ENCODE measurements at regions not wholly inside any gene's neighbourhood (a gene's known extent, or its start where the extent isn't known, plus 50 kb on each side); places are given as distances from the start of the nearest gene placed in this dataset.

DNA sequence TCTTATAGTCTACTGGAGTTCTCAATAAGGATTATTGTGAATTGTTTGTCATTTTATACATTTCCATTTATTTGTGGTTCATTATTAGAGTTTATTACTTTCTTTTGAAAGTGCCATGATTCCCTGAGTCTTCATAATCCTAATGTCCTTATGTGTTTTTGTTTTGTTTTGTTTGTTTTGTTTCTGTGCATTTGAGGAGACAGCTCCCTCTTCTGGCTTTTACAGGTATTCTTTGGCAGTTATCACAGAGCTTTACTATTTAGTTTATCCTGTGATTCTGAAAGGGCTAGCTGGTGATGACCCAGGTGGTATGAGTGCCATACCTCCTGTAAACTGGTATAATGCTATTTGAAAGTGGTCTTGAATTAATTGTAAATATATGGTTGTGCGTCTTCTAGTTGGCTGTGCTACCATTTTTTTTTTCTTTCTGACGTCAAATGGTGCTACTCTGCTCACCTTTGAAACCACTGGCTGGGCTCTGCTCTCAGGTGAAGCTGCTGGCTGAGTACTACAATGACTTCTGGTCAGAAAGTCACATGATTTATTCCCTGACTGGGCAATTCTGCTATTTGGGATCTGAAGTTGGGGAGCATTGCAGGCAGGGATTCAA, 751.2 kb downstream of the JRKL start:
- no peaks in the 10 kb centered on the region for H4K20me1 ChIP-seq (ENCODE audit: control insufficient read depth, insufficient read depth, low read depth, low read length)
- no peaks in the 10 kb centered on the region for H3K27me3 ChIP-seq (ENCODE audit: control insufficient read depth, low read length)
- H3K9me2 ChIP-seq (replicated peaks; ENCODE audit: control insufficient read depth, low read length), result no peaks in the 10 kb centered on the region
- no peak overlapping the region for H3K4me3 ChIP-seq (ENCODE audit: low read length)
- no peaks in the 10 kb centered on the region for H3K79me2 ChIP-seq (ENCODE audit: control insufficient read depth, low read length)
- no peak for TF ChIP-seq EZH2phosphoT487 (IDR thresholded peaks at IDR 0.05; ENCODE audit: borderline replicate concordance, low read length)
- TF ChIP-seq, protein P1, sequence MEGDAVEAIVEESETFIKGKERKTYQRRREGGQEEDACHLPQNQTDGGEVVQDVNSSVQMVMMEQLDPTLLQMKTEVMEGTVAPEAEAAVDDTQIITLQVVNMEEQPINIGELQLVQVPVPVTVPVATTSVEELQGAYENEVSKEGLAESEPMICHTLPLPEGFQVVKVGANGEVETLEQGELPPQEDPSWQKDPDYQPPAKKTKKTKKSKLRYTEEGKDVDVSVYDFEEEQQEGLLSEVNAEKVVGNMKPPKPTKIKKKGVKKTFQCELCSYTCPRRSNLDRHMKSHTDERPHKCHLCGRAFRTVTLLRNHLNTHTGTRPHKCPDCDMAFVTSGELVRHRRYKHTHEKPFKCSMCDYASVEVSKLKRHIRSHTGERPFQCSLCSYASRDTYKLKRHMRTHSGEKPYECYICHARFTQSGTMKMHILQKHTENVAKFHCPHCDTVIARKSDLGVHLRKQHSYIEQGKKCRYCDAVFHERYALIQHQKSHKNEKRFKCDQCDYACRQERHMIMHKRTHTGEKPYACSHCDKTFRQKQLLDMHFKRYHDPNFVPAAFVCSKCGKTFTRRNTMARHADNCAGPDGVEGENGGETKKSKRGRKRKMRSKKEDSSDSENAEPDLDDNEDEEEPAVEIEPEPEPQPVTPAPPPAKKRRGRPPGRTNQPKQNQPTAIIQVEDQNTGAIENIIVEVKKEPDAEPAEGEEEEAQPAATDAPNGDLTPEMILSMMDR (IDR thresholded peaks at IDR 0.05; ENCODE audit: low read depth, low read length, poor library complexity, severe bottlenecking), result peak; percentile 60
- H3F3A ChIP-seq (ENCODE audit: control insufficient read depth, insufficient read depth), result no peaks in the 10 kb centered on the region
- no peaks in the 10 kb centered on the region for H3K36me3 ChIP-seq (ENCODE audit: control insufficient read depth, low read length)
- H3K27ac ChIP-seq (ENCODE audit: low read depth, low read length), result no peak overlapping the region
- no peak overlapping the region for H3K4me2 ChIP-seq (ENCODE audit: low read length)
- H3K9me3 ChIP-seq (ENCODE audit: control insufficient read depth, insufficient read depth, low read length), result no peaks in the 10 kb centered on the region
- no peaks in the 10 kb centered on the region for H3K4me1 ChIP-seq (ENCODE audit: control insufficient read depth, low read length)

DNA sequence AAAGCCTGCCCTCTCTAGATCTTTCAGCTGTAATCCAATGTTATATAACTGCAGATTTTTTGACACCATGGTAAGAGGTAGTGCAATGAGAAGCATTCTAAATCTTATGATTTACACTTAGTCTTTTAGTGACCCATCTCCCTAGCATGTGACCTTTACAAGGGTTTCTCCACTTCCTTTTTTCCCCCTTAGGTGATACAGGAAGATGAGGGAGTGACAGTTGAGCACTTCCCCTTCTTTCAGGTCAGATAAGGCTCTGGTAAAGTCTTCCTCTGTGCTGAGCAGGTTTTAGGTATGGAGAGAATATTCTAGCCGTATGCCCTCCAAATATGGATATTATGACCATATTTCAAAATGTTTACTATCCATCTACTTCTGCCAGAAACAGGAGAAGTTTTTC, 753.6 kb downstream of the JRKL start:
- Histone ChIP-seq H3K9me3 (ENCODE audit: control insufficient read depth, insufficient read depth, low read length) (no peaks in the 10 kb centered on the region), H3K79me2 (ENCODE audit: control insufficient read depth, low read length) (no peaks in the 10 kb centered on the region), H3F3A (ENCODE audit: control insufficient read depth, insufficient read depth) (no peaks in the 10 kb centered on the region)

DNA sequence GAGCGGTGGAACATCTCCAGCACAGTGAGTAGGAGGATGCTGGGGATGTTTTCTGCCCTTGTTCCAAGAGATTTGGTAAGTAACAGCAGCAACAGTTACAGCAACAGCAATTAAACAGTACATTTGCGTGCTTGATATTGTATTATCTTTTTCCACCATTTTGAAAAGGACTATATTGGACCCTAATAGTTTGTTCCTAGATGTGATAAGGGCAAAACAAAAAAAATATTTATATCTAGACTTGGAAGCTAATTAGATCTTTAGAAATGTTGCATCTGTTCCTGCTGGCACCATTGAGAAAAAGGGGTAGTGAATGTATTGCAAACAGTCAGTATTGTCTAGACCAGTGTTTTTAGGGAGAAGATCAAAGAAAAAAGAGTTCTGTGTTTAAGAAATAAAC, 759.9 kb downstream of the JRKL start:
- TF ChIP-seq, protein P1 (IDR thresholded peaks at IDR 0.05; ENCODE audit: low read depth, low read length, poor library complexity, severe bottlenecking), result no peak
- no peak for TF ChIP-seq EZH2phosphoT487 (IDR thresholded peaks at IDR 0.05; ENCODE audit: borderline replicate concordance, low read length)
- Histone ChIP-seq H3K4me1 (ENCODE audit: control insufficient read depth, low read length) (no peaks in the 10 kb centered on the region), H3K9me3 (ENCODE audit: control insufficient read depth, insufficient read depth, low read length) (no peaks in the 10 kb centered on the region), H4K20me1 (ENCODE audit: control insufficient read depth, insufficient read depth, low read depth, low read length) (no peaks in the 10 kb centered on the region), H3K27ac (ENCODE audit: low read depth, low read length) (no peak overlapping the region), H3K36me3 (ENCODE audit: control insufficient read depth, low read length) (no peaks in the 10 kb centered on the region), H3K79me2 (ENCODE audit: control insufficient read depth, low read length) (no peaks in the 10 kb centered on the region), H3K9me2 (replicated peaks; ENCODE audit: control insufficient read depth, low read length) (no peaks in the 10 kb centered on the region), H3F3A (ENCODE audit: control insufficient read depth, insufficient read depth) (no peaks in the 10 kb centered on the region), H3K4me2 (ENCODE audit: low read length) (no peak overlapping the region), H3K4me3 (ENCODE audit: low read length) (no peak overlapping the region), H3K27me3 (ENCODE audit: control insufficient read depth, low read length) (no peaks in the 10 kb centered on the region)

More for the DNA sequence above, 753.6 kb downstream of the JRKL start:
- H3K27me3 ChIP-seq (ENCODE audit: control insufficient read depth, low read length), result no peaks in the 10 kb centered on the region
- H3K36me3 ChIP-seq (ENCODE audit: control insufficient read depth, low read length), result no peaks in the 10 kb centered on the region
- TF ChIP-seq EZH2phosphoT487 (IDR thresholded peaks at IDR 0.05; ENCODE audit: borderline replicate concordance, low read length), result no peak
- no peaks in the 10 kb centered on the region for H4K20me1 ChIP-seq (ENCODE audit: control insufficient read depth, insufficient read depth, low read depth, low read length)
- no peak overlapping the region for H3K4me2 ChIP-seq (ENCODE audit: low read length)
- H3K4me3 ChIP-seq (ENCODE audit: low read length), result no peak overlapping the region
- H3K27ac ChIP-seq (ENCODE audit: low read depth, low read length), result no peak overlapping the region
- no peaks in the 10 kb centered on the region for H3K4me1 ChIP-seq (ENCODE audit: control insufficient read depth, low read length)
- H3K9me2 ChIP-seq (replicated peaks; ENCODE audit: control insufficient read depth, low read length), result no peaks in the 10 kb centered on the region

DNA sequence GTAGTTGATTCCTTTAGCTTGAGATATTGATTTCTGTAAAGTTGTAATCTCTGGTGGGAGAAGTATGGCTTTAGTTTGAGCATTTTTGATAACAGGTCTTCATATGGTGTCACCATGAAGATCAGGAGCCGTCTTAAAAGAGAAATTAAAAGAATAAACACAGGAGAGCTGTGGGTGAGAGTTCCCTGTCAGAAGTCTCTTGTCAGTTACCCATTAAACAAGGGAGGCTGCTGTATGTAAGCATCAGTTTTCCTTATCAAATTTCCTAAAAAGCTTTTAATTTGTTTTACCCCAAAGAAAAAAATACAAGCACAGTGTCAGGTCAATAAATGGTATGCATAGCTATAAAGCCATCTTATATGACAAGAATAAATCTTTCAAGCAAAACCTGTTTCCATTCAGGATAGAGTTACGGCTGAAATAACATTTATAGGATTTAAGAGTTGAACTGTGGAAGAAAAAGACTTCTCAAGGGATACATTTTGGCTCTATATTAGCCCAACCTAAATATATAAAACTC, 767.5 kb downstream of the JRKL start:
- H3K4me1 ChIP-seq (ENCODE audit: control insufficient read depth, low read length), result no peaks in the 10 kb centered on the region
- no peak overlapping the region for H3K4me2 ChIP-seq (ENCODE audit: low read length)
- no peaks in the 10 kb centered on the region for H3K79me2 ChIP-seq (ENCODE audit: control insufficient read depth, low read length)
- H3K27me3 ChIP-seq (ENCODE audit: control insufficient read depth, low read length), result no peaks in the 10 kb centered on the region
- no peaks in the 10 kb centered on the region for H4K20me1 ChIP-seq (ENCODE audit: control insufficient read depth, insufficient read depth, low read depth, low read length)
- H3F3A ChIP-seq (ENCODE audit: control insufficient read depth, insufficient read depth), result no peaks in the 10 kb centered on the region
- H3K9me3 ChIP-seq (ENCODE audit: control insufficient read depth, insufficient read depth, low read length), result no peaks in the 10 kb centered on the region
- H3K36me3 ChIP-seq (ENCODE audit: control insufficient read depth, low read length), result no peaks in the 10 kb centered on the region
- no peak overlapping the region for H3K27ac ChIP-seq (ENCODE audit: low read depth, low read length)
- no peak for TF ChIP-seq EZH2phosphoT487 (IDR thresholded peaks at IDR 0.05; ENCODE audit: borderline replicate concordance, low read length)
- TF ChIP-seq, protein P1 (IDR thresholded peaks at IDR 0.05; ENCODE audit: low read depth, low read length, poor library complexity, severe bottlenecking), result no peak
- H3K9me2 ChIP-seq (replicated peaks; ENCODE audit: control insufficient read depth, low read length), result no peaks in the 10 kb centered on the region
- no peak overlapping the region for H3K4me3 ChIP-seq (ENCODE audit: low read length)
